HEK293T (cell line): ENCODE measurements at regions not wholly inside any gene's neighbourhood (a gene's known extent, or its start where the extent isn't known, plus 50 kb on each side); places are given as distances from the start of the nearest gene placed in this dataset.

Experiments used
- ELF4 ChIP-seq: fragments of 450-650 bp; IDR thresholded peaks from 2 replicates; pipeline ENCODE4 v1.6.1; 2017; ENCODE audit warnings: antibody characterized with exemption
- SUZ12 ChIP-seq: fragments of 450-650 bp; IDR thresholded peaks from 2 replicates; pipeline ENCODE4 v1.6.1; 2016; ENCODE audit warnings: mild to moderate bottlenecking

DNA sequence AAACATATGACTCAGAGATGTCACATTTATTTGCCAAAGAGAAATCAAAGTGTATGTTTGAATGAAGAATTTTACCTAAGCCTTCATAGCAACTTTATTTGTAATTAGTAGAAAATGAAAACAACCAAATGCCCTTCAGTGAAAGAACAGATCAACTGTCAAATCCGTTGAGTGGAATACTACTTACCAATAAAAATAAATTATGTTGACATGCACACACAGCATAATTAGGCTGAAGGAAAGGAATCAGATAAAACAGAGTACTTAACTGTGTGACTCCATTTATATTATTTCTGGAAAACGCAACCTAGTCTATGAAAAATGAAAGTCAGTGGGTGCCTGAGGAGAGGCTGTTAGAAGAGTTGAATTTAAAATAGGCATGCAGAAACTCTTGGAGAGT lies 1034.6 kb upstream of the PCDH9 start:
- TF ChIP-seq SUZ12 (no peak), ELF4 (no peak)
